Neural crest cell (in vitro differentiated cells): ENCODE measurements at regions not wholly inside any gene's neighbourhood (a gene's known extent, or its start where the extent isn't known, plus 50 kb on each side); places are given as distances from the start of the nearest gene placed in this dataset.
"Not testable (repeated sequence)": the region's sequence is repeated elsewhere in the genome, so short reads cannot be mapped to it uniquely, and the experiment has no call there.

Experiments used
- DNase-seq: peaks from one replicate; pipeline ENCODE4 v3.0.0; 2021; ENCODE audit warnings: low read depth, mixed read lengths, low spot score
- H3K27ac Mint-ChIP-seq: one replicate; pipeline ENCODE4 v1.8.0; 2021; ENCODE audit warnings: mild to moderate bottlenecking, mixed read lengths; ENCODE audit not compliant: unreplicated experiment
- H3K27me3 Mint-ChIP-seq: 2 replicates; pipeline ENCODE4 v1.8.0; 2021; ENCODE audit warnings: low read depth, mild to moderate bottlenecking, mixed read lengths
- H3K36me3 Mint-ChIP-seq: 2 replicates; pipeline ENCODE4 v1.8.0; 2021; ENCODE audit warnings: low read depth, mild to moderate bottlenecking, mixed read lengths
- H3K4me1 Mint-ChIP-seq: 2 replicates; pipeline ENCODE4 v1.8.0; 2021; ENCODE audit warnings: mixed read lengths
- H3K4me3 Mint-ChIP-seq: one replicate; pipeline ENCODE4 v1.8.0; 2021; ENCODE audit warnings: mild to moderate bottlenecking, mixed read lengths
- H3K9me3 Mint-ChIP-seq: 2 replicates; pipeline ENCODE4 v1.8.0; 2021; ENCODE audit warnings: mixed read lengths
- CTCF ChIP-seq: fragments of 200-600 bp; sonication (generic); conservative IDR thresholded peaks from 2 replicates; pipeline ENCODE4 v1.5.0; 2021; ENCODE audit warnings: antibody characterized with exemption, mild to moderate bottlenecking

GRCh38 chr16:9630985-9631384 lies 539.5 kb downstream of the HAPSTR1 start:
- Mint-ChIP-seq H3K4me3 (no peak overlapping the region), H3K36me3 (peaks cover 3% of the 10 kb centered on the region), H3K4me1 (no peaks in the 10 kb centered on the region), H3K27ac (no peak overlapping the region), H3K9me3 (peaks cover 14% of the 10 kb centered on the region), H3K27me3 (peaks cover 13% of the 10 kb centered on the region)
- no peak for TF ChIP-seq CTCF
- DNase-seq: no peak

- Mint-ChIP-seq H3K36me3 (peaks cover 3% of the 10 kb centered on the region), H3K27me3 (no peaks in the 10 kb centered on the region), H3K9me3 (peaks cover 14% of the 10 kb centered on the region), H3K27ac (no peak overlapping the region), H3K4me3 (no peak overlapping the region), H3K4me1 (no peaks in the 10 kb centered on the region)
- no peak for TF ChIP-seq CTCF
- no peak for DNase-seq
Measured at GRCh38 chr16:9633844-9634243, 542.4 kb downstream of the HAPSTR1 start.

- H3K4me1 Mint-ChIP-seq, H3K27me3 Mint-ChIP-seq, DNase-seq, H3K36me3 Mint-ChIP-seq, H3K4me3 Mint-ChIP-seq, H3K27ac Mint-ChIP-seq: not testable (repeated sequence)
- H3K9me3 Mint-ChIP-seq: peaks cover 14% of the 10 kb centered on the region
Measured at GRCh38 chr16:9635150-9635720, 543.8 kb downstream of the HAPSTR1 start.

GRCh38 chr16:9644258-9644657 lies 538.0 kb downstream of the GRIN2A start:
- no peaks in the 10 kb centered on the region for H3K4me1 Mint-ChIP-seq
- TF ChIP-seq CTCF: no peak

GRCh38 chr16:9645911-9646310 lies 536.3 kb downstream of the GRIN2A start:
- no peak for DNase-seq
- no peaks in the 10 kb centered on the region for H3K36me3 Mint-ChIP-seq
- no peak for TF ChIP-seq CTCF
- no peak overlapping the region for H3K4me3 Mint-ChIP-seq
- H3K27ac Mint-ChIP-seq: no peak overlapping the region
- no peaks in the 10 kb centered on the region for H3K4me1 Mint-ChIP-seq
- H3K27me3 Mint-ChIP-seq: peaks cover 23% of the 10 kb centered on the region
- no peaks in the 10 kb centered on the region for H3K9me3 Mint-ChIP-seq

More at GRCh38 chr16:9644258-9644657, 538.0 kb downstream of the GRIN2A start:
- Mint-ChIP-seq H3K27ac (no peak overlapping the region), H3K9me3 (no peaks in the 10 kb centered on the region), H3K36me3 (no peaks in the 10 kb centered on the region), H3K27me3 (peaks cover 26% of the 10 kb centered on the region), H3K4me3 (no peak overlapping the region)
- DNase-seq: no peak

GRCh38 chr16:9647981-9648701 lies 534.1 kb downstream of the GRIN2A start:
- Mint-ChIP-seq H3K4me3 (no peak overlapping the region), H3K4me1 (no peaks in the 10 kb centered on the region), H3K27ac (no peak overlapping the region), H3K36me3 (no peaks in the 10 kb centered on the region), H3K27me3 (peaks cover 19% of the 10 kb centered on the region), H3K9me3 (no peaks in the 10 kb centered on the region)
- peak; percentile 3 for DNase-seq
- TF ChIP-seq CTCF: peak; percentile 88
